ENCODE measurements at regions not wholly inside any gene's neighbourhood (a gene's known extent, or its start where the extent isn't known, plus 50 kb on each side); places are given as distances from the start of the nearest gene placed in this dataset.

DNA sequence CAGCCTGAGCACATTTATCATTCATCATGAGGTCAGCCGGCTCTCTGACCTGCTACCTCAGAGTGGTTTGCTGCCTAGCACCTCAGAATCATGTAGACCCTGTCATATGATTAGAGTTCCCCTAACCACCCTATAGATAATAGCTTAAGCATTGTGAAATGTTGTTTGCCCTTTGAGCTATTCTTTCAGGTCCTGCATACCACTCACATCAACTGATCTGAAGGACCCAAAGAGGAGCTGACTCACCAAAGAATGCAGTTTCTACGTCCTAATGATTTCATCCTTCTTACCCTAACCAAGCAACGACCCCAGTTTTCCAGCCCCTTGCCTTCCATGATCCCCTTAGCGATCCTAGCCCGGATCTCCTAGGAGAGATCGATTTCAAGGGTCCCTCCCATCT is 527.9 kb downstream of the SOX5 start:
- no peak for TF ChIP-seq EGR1 (IDR thresholded peaks at IDR 0.05; ENCODE audit: low read depth in 2 of 2)
- TF ChIP-seq, protein P1, sequence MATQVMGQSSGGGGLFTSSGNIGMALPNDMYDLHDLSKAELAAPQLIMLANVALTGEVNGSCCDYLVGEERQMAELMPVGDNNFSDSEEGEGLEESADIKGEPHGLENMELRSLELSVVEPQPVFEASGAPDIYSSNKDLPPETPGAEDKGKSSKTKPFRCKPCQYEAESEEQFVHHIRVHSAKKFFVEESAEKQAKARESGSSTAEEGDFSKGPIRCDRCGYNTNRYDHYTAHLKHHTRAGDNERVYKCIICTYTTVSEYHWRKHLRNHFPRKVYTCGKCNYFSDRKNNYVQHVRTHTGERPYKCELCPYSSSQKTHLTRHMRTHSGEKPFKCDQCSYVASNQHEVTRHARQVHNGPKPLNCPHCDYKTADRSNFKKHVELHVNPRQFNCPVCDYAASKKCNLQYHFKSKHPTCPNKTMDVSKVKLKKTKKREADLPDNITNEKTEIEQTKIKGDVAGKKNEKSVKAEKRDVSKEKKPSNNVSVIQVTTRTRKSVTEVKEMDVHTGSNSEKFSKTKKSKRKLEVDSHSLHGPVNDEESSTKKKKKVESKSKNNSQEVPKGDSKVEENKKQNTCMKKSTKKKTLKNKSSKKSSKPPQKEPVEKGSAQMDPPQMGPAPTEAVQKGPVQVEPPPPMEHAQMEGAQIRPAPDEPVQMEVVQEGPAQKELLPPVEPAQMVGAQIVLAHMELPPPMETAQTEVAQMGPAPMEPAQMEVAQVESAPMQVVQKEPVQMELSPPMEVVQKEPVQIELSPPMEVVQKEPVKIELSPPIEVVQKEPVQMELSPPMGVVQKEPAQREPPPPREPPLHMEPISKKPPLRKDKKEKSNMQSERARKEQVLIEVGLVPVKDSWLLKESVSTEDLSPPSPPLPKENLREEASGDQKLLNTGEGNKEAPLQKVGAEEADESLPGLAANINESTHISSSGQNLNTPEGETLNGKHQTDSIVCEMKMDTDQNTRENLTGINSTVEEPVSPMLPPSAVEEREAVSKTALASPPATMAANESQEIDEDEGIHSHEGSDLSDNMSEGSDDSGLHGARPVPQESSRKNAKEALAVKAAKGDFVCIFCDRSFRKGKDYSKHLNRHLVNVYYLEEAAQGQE (IDR thresholded peaks at IDR 0.05) = no peak
- no peak for TF ChIP-seq TAF1 (conservative IDR thresholded peaks at IDR 0.05)
- no peak for TF ChIP-seq SP1 (IDR thresholded peaks at IDR 0.05)
- TF ChIP-seq, protein P2, sequence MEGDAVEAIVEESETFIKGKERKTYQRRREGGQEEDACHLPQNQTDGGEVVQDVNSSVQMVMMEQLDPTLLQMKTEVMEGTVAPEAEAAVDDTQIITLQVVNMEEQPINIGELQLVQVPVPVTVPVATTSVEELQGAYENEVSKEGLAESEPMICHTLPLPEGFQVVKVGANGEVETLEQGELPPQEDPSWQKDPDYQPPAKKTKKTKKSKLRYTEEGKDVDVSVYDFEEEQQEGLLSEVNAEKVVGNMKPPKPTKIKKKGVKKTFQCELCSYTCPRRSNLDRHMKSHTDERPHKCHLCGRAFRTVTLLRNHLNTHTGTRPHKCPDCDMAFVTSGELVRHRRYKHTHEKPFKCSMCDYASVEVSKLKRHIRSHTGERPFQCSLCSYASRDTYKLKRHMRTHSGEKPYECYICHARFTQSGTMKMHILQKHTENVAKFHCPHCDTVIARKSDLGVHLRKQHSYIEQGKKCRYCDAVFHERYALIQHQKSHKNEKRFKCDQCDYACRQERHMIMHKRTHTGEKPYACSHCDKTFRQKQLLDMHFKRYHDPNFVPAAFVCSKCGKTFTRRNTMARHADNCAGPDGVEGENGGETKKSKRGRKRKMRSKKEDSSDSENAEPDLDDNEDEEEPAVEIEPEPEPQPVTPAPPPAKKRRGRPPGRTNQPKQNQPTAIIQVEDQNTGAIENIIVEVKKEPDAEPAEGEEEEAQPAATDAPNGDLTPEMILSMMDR (IDR thresholded peaks at IDR 0.05; ENCODE audit: low read depth, low read length, missing input control) = no peak
- no peak for TF ChIP-seq RAD21 (IDR thresholded peaks at IDR 0.05)

All from liver (tissue), 3 donors.